ENCODE measurements at regions not wholly inside any gene's neighbourhood (a gene's known extent, or its start where the extent isn't known, plus 50 kb on each side); places are given as distances from the start of the nearest gene placed in this dataset.

GRCh38 chr6:165869526-165869925 is 206.5 kb upstream of the PDE10A start:
- no peak for TF ChIP-seq CTCF (IDR thresholded peaks at IDR 0.05; ENCODE audit: borderline replicate concordance, extremely low read depth, low read length, poor library complexity, severe bottlenecking)
- no peak for TF ChIP-seq EZH2 (IDR thresholded peaks at IDR 0.05; ENCODE audit: borderline replicate concordance, low read depth, low read length, severe bottlenecking)

All from DND-41 (cell line).